Fibroblast of skin of right biceps (primary cell): ENCODE measurements at regions not wholly inside any gene's neighbourhood (a gene's known extent, or its start where the extent isn't known, plus 50 kb on each side); places are given as distances from the start of the nearest gene placed in this dataset.
"Not testable (repeated sequence)": the region's sequence is repeated elsewhere in the genome, so short reads cannot be mapped to it uniquely, and the experiment has no call there.

Experiments used
- DNase-seq: peaks from one replicate; pipeline ENCODE4 v3.0.0-alpha.2; 2013

GRCh38 chr13:27327633-27328032 is 57.0 kb downstream of the RASL11A start:
- DNase-seq, result no peak

GRCh38 chr13:27329210-27329609 is 58.6 kb downstream of the RASL11A start:
- DNase-seq, result no peak

DNA sequence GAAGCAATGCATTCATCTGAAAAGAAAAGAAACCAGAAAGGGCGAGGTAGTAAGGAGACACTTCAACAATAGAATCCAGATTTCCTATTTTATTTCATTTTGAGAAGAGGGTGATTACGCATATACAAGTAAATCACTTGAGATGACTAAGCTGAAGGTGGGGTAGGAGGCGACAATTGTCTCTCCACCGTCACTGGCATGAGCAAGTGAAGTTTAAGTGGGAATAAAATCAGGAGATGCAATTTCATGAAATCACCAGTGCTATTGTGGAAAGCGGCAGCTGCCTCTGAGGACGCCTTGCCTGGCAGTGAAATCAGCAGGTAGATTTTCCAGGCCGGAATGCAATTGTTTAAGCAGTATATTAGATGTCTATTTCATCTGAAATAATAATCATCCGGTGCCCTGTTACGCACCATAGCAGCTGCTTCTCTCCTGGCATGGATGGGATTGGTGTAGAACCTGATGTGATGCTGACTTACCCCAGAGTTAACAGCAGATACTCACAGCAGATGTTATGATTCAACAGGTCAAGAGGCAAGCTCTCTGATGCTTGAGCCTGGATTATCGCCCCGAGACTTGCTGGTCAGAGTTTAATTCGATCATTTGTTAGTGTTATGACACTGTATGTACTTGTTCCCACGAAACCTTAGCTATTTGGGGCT is 64.3 kb downstream of the RASL11A start:
- no peak for DNase-seq

GRCh38 chr13:27336014-27336673 is 65.5 kb downstream of the RASL11A start:
- DNase-seq, result no peak

- no peak for DNase-seq
Observed at GRCh38 chr13:27338207-27338606, 67.6 kb downstream of the RASL11A start.

GRCh38 chr13:27338816-27339215 is 68.2 kb downstream of the RASL11A start:
- DNase-seq, result no peak

DNA sequence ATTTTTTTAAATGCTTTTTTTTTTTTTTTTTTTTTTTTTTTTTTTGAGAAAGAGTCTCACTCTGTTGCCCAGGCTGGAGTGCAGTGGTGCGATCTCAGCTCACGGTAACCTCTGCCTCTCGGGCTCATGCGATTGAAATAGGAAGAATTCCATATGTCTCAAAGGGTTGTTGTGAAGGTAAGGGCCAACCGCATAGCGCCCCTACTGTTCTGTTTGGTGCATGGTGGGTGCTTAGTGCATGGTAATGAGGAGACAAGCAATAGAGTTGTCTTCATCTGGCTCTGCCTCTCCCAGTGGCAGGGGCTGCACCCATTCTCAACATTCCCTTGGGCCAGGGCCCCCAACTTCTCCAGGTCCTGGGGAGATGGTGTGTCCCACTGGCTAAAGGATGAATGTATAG is 68.7 kb downstream of the RASL11A start:
- DNase-seq, result peak; percentile 28

DNA sequence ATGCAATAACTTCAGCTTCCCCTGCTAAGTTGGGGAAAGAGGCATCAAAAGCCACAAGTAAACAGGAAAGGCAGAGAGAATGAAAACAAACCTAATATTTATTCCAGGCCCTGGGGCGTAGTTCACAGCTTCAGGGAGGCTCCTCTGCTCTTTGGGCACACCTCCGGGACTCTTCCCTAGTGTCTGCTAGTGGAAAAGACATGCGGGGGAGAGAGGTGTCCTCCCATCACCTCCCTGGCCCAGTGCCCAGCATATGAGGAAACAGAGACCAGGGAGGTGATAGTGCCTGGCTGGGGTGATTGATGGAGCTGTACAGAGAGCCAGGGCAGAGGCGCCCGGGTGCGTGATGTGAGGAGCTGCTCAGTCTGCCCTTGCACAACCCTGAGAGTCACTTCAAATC is 71.0 kb downstream of the RASL11A start:
- DNase-seq, result no peak

- DNase-seq, result no peak
Observed at GRCh38 chr13:27347211-27347772, 76.7 kb downstream of the RASL11A start.

DNA sequence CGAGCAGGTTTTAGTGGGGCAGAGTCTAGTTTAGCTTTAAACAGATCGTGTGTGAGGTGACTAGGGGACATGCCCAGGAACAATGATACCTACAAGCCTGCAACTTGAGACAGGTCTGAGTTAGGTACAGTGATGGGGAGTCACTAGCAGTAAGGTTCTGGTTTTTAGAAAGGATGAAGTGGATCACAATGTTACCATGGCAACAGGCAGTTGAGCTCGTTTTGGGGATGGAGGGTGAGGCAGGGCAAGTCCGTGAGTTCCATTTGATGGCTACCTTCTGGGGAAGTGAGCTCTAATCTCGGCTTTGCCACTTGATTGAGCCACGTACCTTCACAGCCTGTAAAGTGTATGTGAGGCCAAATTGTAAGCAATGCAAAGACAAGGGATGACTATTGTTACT is 76.0 kb upstream of the GTF3A start:
- no peak for DNase-seq

DNA sequence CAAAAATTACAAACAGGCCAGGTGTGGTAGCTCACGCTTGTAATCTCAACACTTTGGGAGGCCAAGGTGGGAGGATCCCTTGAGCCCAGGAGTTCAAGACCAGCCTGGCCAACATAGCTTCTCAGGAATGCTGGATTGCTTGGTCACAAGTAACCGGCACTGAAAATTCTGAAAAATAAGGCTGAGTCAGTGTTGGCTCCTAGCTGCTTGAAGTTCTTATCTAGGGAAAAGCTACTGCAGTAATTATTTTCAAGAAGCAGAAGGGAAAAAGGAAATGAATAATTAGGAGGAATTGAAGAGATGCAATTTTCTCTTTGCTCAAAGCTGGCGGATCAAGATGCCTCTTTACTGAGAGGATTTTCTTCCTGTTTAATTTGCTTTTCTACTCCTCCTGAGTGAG is 75.0 kb upstream of the GTF3A start:
- DNase-seq, result no peak

- DNase-seq, result not testable (repeated sequence)
Observed at GRCh38 chr13:27350825-27351224, 73.6 kb upstream of the GTF3A start.

DNA sequence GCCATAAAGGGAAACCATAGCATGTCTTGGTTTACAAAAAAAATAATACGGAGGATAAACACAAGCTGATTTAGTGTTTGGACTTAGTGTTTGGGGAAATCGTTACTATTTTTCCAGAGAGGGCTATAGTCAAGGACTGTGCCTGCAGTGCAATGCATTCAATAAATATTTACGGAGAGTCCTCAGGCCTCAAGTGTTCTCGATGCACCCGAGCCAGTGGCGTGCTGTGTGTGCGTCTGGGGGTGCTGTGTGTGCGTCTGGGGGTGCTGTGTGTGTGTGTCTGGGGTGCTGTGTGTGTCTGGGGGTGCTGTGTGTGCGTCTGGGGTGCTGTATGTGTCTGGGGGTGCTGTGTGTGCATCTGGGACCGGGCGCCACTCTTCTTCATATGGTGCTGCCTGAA is 71.7 kb upstream of the GTF3A start:
- no peak for DNase-seq

GRCh38 chr13:27353166-27353583 is 71.2 kb upstream of the GTF3A start:
- peak; percentile 21 for DNase-seq

DNA sequence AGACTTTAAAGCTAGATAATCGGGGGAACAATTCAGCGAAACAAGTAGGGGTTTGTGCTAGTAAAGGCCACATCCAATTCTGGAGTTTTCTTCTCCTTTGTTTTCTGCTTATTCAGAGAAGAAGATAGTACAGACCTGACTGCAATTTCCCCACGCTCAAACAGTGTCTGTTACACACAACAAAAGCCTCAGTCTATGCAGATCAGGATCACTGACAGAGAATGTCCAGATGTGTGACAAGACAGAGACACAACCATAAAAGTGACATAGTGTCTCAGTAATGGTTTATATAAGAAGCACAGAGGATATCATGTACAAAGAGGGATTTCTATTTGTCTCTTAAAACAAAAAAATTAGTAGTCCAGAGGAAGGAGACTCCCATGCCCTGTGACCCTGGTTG is 70.7 kb upstream of the GTF3A start:
- DNase-seq, result no peak

DNA sequence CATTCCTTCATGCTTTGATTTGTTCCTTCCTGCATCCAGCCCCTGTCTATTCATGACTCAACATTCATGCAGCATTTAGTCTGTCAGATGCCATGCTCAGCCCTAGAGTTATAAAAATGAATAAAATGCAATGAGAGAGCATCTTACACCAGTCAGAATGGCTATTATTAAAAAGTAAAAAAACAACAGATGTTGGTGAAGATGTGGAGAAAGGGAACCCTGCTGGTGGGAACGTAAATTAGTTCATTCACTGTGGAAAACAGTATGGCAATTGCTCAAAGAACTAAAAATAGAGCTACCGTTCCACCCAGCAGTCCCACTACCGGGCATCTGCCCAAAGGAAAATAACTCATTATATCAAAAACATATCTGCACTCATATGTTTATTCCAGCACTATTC is 70.0 kb upstream of the GTF3A start:
- DNase-seq, result peak; percentile 15

DNA sequence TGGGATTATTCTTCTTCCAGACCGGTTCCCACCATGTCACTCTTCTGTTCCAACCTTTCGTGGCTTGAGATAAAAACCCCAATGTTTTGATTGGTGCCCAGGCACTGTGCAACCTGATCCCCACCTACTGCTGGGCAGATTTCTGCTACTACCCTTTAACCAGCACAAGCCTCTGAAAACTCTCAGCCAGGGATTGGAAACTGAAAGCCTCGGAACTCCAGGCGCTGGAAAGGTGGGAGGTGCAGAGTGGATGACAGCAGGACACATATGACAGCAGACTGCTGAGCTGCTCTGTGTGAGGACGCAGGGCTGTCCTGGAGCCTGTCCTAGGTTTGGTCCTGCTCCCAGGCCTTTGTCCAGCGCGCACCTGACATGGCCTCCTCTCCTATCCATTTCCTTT is 68.5 kb upstream of the GTF3A start:
- DNase-seq, result no peak

- no peak for DNase-seq
Observed at GRCh38 chr13:27358420-27358819, 66.0 kb upstream of the GTF3A start.

DNA sequence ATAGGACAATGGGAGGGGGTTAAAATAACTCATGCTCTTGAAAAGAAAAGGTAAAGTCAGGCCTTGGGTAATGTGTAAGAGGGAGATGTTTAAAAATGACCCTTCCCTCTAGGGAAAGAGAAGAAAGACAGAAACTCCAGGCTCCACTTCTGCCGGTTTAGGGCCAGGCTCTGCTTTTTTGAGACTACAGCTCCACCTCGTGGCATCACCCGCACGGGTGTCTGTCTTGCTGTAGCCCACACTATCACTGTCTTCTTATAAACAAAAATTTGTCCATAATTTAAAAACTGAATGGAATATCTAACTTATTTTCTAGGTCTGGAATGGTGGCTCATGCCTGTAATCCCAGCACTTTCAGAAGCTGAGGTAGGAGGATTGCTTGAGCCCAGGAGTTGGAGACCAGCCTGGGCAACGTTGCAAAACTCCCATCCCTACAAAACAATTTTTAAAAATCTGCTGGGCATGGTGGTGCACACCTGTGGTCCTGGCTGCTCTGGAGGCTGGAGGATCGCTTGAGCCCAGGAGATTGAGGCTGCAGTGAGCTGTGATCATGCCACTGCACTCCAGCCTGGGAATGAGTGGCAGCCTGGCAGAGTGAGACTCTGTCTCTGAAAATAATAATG is 65.1 kb upstream of the GTF3A start:
- peak; percentile 46 for DNase-seq

DNA sequence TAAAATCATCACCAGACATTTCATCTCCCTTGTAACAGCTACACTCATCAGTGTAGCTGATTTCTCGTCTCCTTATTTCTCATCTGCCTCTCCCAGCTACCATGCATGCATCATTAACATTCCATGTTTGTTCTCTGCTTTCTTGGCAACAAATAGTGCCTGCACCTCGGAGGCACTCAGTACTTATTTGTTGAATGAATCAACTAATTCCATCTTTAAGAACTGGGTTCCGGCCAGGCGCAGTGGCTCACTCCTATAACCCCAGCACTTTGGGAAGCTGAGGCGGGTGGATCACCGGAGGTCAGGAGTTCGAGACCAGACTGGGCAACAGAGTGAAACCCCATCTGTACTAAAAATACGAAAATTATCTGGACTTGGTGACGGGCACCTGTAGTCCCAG is 63.9 kb upstream of the GTF3A start:
- DNase-seq, result no peak

DNA sequence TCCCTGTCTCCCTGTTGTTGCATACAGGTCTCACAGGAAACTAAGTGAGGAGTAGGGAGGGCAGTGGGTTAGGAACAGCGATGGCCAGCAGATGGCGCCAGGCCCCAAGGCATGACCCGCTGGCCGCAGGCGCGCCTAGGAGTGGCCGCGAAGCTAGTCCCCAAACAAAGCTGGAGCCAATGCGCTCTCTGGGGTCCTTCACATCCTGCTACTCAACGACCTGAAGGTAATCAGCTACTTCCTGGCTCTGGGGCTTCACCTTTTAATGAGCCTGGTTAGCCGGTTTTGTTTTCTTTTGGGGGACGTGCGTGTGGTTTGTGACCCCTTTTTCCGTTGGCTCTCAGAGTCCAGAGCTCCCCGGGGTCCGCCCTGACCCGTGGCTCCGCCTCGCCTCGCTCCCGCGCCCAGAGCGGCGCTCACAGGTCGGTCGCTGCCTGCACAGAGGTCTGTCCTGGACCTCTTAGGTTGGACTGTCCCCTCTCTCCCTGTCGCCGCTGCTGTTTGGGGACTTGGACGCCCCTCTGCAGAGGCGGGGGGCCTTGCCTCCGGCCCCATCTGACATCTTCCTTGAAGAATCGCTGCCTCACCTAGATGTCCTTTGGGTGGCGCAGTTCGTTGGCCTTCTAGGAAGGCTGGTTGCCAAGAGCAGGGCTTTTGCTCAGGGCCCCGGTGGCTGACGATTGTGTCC is 62.2 kb upstream of the GTF3A start:
- DNase-seq, result peak; percentile 72

DNA sequence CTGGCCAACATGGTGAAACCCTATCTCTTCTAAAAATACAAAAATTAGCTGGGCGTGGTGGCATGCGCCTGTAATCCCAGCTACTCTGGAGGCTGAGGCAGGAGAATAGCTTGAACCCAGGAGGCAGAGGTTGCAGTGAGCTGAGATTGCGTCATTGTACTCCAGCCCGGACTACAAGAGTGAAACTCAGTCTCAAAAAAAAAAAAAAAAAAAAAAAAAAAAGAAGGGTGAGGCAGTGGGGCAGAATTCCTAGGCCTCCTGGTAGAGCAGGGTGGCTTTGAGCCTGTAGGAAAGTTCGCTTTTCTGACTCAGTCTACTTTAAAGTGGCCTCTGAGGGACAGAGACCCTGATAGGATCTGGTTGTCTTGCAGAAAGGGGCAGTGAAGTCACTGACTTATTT is 60.8 kb upstream of the GTF3A start:
- DNase-seq, result not testable (repeated sequence)

DNA sequence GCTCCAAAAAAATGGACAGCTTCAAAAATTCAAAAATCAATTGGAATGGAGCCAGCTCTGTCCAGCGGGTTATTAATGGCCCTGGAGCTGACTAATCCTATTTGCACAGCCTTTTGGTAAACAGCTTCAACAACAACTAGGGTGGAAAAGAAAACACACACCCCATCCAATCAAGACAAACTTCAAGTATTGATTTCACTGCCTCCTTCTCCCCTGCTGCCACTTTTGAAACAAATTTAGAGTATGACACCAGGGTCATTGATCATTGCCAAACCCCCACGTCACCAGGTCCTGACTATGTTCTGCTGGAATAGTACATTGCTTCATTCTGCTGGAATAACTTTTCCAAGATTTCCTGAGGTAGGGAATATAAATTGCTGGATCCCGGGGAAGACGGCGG is 56.8 kb upstream of the GTF3A start:
- DNase-seq, result no peak
